ENCODE measurements at regions not wholly inside any gene's neighbourhood (a gene's known extent, or its start where the extent isn't known, plus 50 kb on each side); places are given as distances from the start of the nearest gene placed in this dataset.

- H3K4me3 Mint-ChIP-seq = no peak overlapping the region
- no peak for DNase-seq
- no peak overlapping the region for H3K27ac Mint-ChIP-seq
- H3K27me3 Mint-ChIP-seq = peaks cover 22% of the 10 kb centered on the region
- H3K9me3 Mint-ChIP-seq = peaks cover 3% of the 10 kb centered on the region
- no peaks in the 10 kb centered on the region for H3K36me3 Mint-ChIP-seq (ENCODE audit: low read depth)
- no peaks in the 10 kb centered on the region for H3K4me1 Mint-ChIP-seq (ENCODE audit: low read depth)
Measured at GRCh38 chr14:101357559-101358319, 203.6 kb upstream of the DIO3 start.

GRCh38 chr14:101358320-101359125 is 202.8 kb upstream of the DIO3 start:
- Mint-ChIP-seq H3K9me3 (peaks cover 3% of the 10 kb centered on the region), H3K4me3 (no peak overlapping the region), H3K27ac (no peak overlapping the region), H3K36me3 (ENCODE audit: low read depth) (no peaks in the 10 kb centered on the region), H3K4me1 (ENCODE audit: low read depth) (no peaks in the 10 kb centered on the region), H3K27me3 (peaks cover 30% of the 10 kb centered on the region)
- DNase-seq = no peak

DNA sequence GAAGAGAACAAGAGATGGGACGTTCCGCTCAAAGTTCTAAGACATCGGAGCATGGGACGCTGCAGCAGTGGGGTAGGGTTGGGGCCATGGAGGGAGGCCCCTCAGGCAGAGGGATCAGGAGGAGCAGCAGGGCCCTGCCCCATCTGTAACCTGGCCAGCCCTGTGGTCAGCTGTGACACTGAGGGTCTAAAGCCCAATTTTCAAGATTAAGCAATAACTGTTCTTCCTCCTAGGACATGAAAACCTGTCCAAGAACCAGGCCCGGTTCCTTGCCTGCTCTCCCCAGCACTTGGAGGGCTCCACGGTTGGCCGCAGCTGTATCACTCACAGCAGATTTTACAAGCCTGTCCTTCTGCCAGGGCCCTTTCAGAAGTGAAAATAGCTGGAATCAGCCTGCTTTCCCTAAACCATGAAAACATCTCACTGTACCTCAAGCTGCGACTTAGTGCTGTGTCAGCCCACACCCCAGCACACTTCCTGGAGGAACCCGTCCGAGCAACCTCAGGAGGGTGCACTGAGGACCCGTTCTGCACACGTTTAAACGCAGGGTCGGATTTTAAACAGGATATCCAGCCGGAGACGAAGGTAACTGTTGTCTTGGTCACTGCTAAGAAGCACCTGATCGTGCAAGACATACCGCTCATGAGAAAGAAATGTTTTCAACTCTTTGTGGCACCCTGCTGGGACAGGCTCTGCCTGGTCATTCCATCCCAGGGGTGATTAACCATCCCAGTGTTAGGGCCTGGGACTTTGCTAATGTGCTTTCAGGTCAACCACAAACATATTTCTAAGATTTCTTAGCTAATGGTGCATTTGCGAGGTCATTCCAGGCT is 201.9 kb upstream of the DIO3 start:
- H3K4me1 Mint-ChIP-seq (ENCODE audit: low read depth) = no peaks in the 10 kb centered on the region
- H3K27ac Mint-ChIP-seq = no peak overlapping the region
- H3K27me3 Mint-ChIP-seq = peaks cover 31% of the 10 kb centered on the region
- no peak for DNase-seq
- H3K4me3 Mint-ChIP-seq = no peak overlapping the region
- no peaks in the 10 kb centered on the region for H3K9me3 Mint-ChIP-seq
- no peaks in the 10 kb centered on the region for H3K36me3 Mint-ChIP-seq (ENCODE audit: low read depth)

DNA sequence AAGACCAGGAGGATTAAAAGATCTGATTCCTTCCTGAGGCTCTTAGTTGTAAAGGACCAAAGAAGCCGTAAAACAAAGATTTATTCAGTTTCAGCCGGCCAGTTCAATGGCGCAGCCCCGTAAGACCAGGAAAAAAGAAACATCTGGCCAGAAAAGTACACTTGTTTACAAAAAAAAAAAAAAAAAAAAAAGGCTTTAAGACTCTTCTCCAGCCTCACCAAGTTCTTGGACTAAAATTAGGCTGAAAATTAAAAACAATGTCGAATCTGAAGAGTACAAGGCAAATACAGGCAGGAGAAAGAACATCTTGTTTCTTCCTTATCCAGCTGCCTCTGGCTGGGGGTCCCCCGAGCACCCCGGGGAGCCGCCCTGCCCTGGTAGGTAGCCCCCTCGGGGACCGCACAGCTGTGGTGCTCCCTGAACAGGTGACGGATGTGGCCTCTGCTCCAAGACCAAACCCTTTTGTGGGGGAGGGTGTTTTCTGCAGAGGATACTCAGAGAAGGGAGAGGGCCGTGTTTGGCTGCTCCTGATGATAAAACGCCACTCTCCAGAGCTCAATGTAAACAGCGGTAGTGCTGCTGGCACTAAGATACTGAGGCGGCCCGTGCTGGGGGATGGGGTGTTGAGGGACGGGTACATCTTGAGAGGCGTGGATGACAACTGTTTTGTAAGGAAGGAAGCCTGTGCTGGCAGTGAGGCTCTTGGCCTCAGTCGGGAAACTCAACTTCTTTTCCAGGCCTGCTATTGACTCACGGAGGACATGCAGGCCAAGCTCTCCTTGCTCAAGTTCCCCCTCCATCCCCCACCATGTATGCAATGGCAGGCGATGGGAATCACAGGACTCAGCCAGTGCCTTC is 201.0 kb upstream of the DIO3 start:
- no peaks in the 10 kb centered on the region for H3K9me3 Mint-ChIP-seq
- H3K27me3 Mint-ChIP-seq = peaks cover 35% of the 10 kb centered on the region
- no peak overlapping the region for H3K27ac Mint-ChIP-seq
- no peaks in the 10 kb centered on the region for H3K4me1 Mint-ChIP-seq (ENCODE audit: low read depth)
- H3K4me3 Mint-ChIP-seq = no peak overlapping the region
- DNase-seq = no peak
- no peaks in the 10 kb centered on the region for H3K36me3 Mint-ChIP-seq (ENCODE audit: low read depth)

DNA sequence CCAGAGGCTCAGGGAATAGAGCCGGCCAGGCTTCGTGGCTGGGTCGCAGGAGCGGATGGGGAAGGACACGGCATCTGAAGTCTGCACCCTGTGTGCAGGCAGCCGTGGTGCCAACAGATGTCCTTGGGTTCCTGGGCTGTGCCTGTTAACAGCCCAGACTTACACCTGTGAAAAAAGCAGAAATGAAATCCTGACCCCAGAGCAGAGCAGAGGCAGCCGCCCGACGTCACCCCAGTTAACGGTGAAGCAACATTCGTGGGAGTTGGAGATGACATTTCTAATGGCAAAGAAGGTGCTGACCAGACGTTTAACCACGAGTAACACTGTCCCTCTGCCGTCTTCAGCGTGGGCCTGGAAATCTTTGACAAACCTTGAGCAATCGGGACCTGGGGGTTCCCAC is 200.3 kb upstream of the DIO3 start:
- peaks cover 36% of the 10 kb centered on the region for H3K27me3 Mint-ChIP-seq
- H3K9me3 Mint-ChIP-seq = no peaks in the 10 kb centered on the region
- DNase-seq = no peak
- no peaks in the 10 kb centered on the region for H3K4me1 Mint-ChIP-seq (ENCODE audit: low read depth)
- no peak overlapping the region for H3K27ac Mint-ChIP-seq
- H3K4me3 Mint-ChIP-seq = no peak overlapping the region
- H3K36me3 Mint-ChIP-seq (ENCODE audit: low read depth) = no peaks in the 10 kb centered on the region

DNA sequence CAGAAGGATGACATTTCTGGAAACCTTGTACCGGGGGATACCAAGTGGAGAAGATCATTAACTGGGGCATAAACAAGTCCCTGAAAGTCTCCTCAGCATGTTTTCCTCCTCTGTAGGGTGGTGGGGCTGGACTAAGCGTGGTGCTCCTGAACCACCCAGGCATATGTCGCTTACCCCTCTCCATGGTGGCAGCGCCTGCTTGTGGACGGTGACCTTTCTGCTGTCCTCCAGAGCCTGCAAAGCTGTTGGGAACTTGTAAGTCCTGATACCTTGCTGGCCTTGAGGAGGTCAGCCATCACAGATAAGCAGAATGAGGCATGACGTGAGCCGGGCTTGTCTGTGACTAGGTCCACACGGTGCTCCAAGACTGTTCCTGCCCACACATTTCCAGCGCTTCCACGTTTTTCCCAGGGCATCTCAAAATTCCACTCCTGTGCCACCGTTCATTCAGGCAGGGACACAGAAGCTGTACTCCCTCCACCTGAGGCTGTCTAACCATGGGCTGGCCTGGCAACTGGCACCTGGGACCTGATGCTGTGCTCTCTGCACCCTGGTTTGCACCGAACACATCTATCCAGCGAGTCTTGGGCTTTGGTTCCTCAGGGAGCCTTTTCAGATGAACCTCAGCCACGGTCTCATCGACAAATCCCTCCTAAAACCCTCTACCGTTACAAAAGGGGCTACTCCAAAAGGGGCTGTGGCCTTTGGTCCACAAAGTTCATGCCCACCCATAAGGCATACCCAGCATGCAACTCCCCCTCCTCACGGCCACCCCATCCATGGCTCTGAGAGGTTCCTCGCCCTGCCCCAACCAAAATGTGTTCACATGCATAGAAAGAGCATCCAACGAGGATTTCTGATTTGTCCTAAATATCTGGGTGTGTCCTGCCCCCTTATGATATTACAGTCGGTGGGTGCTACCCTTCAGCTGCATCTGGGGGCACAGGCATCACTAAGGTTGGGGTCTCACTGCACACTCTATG is 199.6 kb upstream of the DIO3 start:
- Mint-ChIP-seq H3K27me3 (peaks cover 36% of the 10 kb centered on the region), H3K4me1 (ENCODE audit: low read depth) (no peaks in the 10 kb centered on the region), H3K4me3 (no peak overlapping the region), H3K9me3 (no peaks in the 10 kb centered on the region), H3K27ac (no peak overlapping the region), H3K36me3 (ENCODE audit: low read depth) (no peaks in the 10 kb centered on the region)
- DNase-seq = no peak

DNA sequence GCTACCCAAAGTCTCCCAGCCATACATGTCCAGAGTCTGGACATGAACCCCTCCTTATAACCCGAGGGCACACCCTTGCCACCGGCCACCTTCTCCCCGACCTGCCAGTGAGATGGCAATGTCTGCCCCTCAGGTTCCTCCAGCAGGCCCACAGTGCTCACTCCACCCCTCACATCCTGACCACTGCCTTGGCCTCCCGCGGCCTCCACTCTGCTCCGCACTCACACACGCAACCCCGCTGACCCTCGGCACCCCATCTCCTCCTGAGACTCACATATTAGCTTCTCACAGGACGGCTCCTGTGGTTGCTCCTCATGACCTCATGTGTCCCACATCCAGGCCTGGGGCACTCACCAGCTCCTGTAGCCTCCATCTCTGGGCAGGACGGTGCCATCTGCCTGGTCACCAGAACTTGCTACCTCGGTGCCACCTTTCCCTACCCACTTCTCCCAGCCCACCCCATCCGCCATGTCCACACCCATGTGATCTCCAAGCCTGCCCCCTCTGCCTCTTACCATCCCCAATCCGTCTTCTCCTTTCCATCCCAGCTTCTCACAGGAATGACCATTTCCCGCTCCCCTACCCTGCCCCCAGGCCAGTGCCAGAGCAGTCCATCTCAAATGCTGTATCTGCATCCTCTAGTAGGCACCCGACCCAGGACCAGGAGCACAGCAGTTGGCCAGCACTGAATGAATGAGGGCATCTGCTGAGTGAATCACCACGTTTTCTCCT is 198.6 kb upstream of the DIO3 start:
- Mint-ChIP-seq H3K4me3 (no peak overlapping the region), H3K9me3 (no peaks in the 10 kb centered on the region), H3K27ac (no peak overlapping the region), H3K27me3 (peaks cover 36% of the 10 kb centered on the region), H3K36me3 (ENCODE audit: low read depth) (no peaks in the 10 kb centered on the region), H3K4me1 (ENCODE audit: low read depth) (no peaks in the 10 kb centered on the region)
- DNase-seq = no peak

DNA sequence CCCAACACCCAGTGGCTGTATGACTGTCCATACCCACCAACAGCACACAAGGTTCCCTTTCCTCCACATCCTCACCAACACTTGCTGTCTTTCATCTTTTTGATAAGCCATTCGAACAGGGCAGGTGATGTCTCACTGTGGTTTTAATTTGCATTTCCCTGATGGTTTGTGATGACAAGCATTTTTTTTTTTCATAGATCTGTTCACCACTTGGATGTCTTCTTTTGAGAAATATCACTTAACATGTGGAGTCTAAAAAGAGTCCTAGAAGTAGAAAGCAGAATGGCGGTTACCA is 198.1 kb upstream of the DIO3 start:
- no peaks in the 10 kb centered on the region for H3K4me1 Mint-ChIP-seq (ENCODE audit: low read depth)
- DNase-seq = no peak
- H3K4me3 Mint-ChIP-seq = no peak overlapping the region
- no peak overlapping the region for H3K27ac Mint-ChIP-seq
- peaks cover 39% of the 10 kb centered on the region for H3K27me3 Mint-ChIP-seq
- H3K36me3 Mint-ChIP-seq (ENCODE audit: low read depth) = no peaks in the 10 kb centered on the region
- no peaks in the 10 kb centered on the region for H3K9me3 Mint-ChIP-seq

DNA sequence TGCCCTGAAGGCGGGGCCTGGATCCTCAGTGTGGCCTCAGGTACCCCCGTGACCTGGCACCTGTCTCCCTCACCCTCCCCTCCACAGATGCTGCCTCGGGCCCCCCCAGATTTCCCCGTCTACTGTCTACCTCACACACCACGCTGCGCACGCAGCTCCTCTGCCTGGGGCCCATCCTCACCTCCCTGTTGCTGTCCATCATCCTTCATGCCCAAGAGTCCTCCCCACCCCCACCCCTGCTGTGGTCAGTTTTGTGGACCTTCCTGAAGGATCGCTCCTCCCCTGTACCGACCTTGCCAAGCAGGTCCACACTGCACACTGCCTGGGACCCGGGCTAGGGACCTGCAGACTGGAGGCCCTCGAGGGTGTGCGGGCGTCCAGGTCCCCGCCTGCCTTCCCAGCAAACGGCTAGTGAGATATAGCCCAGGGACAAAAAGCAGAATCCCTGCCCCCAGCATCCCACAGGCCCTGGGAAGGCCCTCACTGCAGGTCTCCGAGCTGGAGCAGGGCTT is 197.4 kb upstream of the DIO3 start:
- Mint-ChIP-seq H3K27me3 (peaks cover 36% of the 10 kb centered on the region), H3K4me1 (ENCODE audit: low read depth) (no peaks in the 10 kb centered on the region), H3K9me3 (no peaks in the 10 kb centered on the region), H3K4me3 (no peak overlapping the region), H3K36me3 (ENCODE audit: low read depth) (no peaks in the 10 kb centered on the region), H3K27ac (no peak overlapping the region)
- DNase-seq = no peak

DNA sequence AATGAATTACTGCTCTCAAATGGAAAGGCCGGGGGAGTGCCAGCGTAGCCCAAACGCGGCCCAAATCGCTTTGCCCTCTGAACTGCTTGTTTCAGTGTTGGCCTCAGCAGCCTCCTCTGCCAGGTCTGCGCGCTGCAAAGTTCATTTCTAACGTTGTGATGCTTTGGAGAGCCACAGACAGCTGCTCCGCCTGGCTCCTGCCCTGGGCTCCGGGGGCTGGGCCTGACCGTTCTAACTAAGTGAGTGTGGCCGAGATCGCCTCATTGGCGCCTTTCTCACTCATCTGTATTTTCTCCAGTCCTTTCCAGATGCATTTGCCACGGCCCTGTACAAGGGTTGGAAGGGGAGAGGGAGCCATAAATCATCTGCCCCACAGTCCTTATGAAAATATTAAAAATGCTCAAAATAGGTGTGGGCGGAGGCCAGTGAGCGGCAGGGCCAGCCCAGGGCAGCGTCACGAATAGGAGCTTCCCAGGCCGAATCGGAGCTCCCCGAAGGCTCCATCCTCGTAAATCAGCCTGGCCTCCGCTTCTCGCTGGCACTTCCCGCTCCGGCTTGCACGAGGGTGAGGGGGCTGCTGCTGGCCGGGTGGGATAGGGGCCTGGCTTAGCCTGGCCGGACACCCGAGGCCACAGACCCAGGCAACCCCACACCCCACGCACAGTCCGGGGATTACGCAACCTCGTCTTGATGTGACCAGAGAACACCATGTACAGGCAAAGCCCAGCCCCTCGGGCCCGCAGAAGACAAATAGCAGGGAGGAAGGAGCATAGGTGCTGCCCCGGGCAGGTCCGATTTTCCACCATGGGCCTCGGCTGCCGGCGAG is 196.6 kb upstream of the DIO3 start:
- H3K27ac Mint-ChIP-seq = no peak overlapping the region
- H3K36me3 Mint-ChIP-seq (ENCODE audit: low read depth) = no peaks in the 10 kb centered on the region
- peaks cover 31% of the 10 kb centered on the region for H3K27me3 Mint-ChIP-seq
- H3K4me3 Mint-ChIP-seq = no peak overlapping the region
- no peaks in the 10 kb centered on the region for H3K4me1 Mint-ChIP-seq (ENCODE audit: low read depth)
- no peak for DNase-seq
- H3K9me3 Mint-ChIP-seq = no peaks in the 10 kb centered on the region

DNA sequence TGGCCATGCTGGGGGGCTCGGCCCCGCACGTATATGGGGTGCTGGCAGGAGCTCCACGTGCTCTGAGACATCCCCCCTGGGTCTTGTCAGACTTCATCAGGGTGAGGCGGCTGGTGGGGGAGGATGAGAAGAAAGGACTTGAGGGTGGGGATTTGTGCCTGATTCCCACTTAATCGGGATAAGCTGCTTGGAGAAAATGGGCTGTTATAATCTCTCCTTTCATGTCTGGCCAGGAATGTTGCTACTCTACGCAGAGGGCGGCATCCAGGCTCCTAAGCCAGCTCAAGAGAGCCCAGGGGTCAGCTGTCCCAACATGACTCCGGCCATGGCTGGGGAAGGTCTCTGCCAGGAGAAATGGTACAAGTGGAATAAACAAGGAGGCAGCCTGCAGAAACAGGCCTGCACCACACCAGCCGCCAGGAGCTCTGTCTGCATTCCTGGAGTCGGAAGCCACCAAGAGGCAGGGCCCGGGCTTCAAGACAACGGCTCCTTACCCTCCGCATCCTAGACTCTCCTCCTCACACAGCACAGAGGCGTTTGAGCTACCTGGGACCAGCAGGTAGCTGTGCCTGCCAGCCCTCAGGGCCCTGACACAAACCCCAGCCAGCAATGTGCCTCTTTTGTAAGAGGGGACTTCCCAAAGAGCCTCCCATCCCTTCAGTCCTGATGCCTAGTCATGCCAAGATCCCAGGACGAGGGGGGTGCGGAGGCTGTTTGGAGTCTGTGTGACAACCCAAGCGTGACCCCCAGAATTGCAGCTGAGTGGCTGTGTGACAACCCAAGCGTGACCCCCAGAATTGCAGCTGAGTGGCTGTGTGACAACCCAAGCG is 195.8 kb upstream of the DIO3 start:
- Mint-ChIP-seq H3K36me3 (ENCODE audit: low read depth) (no peaks in the 10 kb centered on the region), H3K4me3 (no peak overlapping the region), H3K4me1 (ENCODE audit: low read depth) (no peaks in the 10 kb centered on the region), H3K9me3 (no peaks in the 10 kb centered on the region), H3K27me3 (peaks cover 33% of the 10 kb centered on the region), H3K27ac (no peak overlapping the region)
- DNase-seq = no peak
